Retinal pigment epithelial cell (primary cell): ENCODE measurements at regions not wholly inside any gene's neighbourhood (a gene's known extent, or its start where the extent isn't known, plus 50 kb on each side); places are given as distances from the start of the nearest gene placed in this dataset.

Source experiments
- DNase-seq: peaks from one replicate; pipeline ENCODE4 v3.0.0-alpha.2; 2010; ENCODE audit warnings: low read depth
- H3K4me3 ChIP-seq: 2 replicates; pipeline ENCODE4 v1.5.1; 2011; ENCODE audit warnings: mild to moderate bottlenecking, low read length, control low read depth, moderate library complexity
- TF ChIP-seq, protein P1 (sequence below): conservative IDR thresholded peaks from 2 replicates; pipeline ENCODE4 v1.5.1; 2011; ENCODE audit warnings: low read depth, low read length, control low read depth, inconsistent platforms

DNA sequence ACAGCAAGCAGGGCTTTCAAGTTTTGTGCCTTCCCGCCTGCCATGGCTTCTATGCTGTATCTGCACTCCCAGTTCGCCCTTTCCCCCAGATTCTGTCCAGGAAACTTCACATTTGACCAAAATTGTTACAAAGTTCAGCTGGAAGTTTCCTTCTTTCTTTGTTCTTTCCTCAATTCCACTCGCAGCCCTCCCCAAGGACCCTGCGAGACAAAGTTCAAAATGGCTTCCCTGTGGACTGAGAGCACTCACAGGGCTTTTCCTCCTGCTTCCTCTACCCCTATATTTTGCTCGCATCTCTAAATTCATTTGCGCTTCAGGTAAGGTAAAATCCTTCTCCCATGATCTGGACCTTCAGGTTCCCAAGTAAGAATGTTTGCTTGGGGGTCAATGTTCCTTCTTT lies 1348.4 kb upstream of the B3GALT2 start:
- no peak for DNase-seq
- TF ChIP-seq, protein P1, sequence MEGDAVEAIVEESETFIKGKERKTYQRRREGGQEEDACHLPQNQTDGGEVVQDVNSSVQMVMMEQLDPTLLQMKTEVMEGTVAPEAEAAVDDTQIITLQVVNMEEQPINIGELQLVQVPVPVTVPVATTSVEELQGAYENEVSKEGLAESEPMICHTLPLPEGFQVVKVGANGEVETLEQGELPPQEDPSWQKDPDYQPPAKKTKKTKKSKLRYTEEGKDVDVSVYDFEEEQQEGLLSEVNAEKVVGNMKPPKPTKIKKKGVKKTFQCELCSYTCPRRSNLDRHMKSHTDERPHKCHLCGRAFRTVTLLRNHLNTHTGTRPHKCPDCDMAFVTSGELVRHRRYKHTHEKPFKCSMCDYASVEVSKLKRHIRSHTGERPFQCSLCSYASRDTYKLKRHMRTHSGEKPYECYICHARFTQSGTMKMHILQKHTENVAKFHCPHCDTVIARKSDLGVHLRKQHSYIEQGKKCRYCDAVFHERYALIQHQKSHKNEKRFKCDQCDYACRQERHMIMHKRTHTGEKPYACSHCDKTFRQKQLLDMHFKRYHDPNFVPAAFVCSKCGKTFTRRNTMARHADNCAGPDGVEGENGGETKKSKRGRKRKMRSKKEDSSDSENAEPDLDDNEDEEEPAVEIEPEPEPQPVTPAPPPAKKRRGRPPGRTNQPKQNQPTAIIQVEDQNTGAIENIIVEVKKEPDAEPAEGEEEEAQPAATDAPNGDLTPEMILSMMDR: no peak
- no peak overlapping the region for H3K4me3 ChIP-seq

DNA sequence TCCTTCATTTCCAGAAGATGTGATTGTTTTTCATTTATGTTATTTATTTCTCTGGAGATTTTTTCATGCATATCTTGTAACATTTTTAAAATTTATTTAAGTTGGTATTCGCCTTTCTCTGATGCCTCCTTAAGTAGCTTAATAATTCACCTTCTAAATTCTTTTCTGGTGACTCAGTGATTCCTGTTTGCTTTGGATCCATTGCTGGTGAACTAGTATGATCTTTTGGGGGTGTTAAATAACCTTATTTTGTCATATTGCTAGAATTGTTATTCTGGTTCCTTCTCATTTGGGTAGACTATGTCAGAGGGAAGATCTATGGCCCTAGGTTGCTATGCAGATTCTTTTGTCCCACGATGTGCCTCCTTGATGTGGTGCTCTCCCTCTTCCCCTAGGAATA lies 1347.2 kb upstream of the B3GALT2 start:
- H3K4me3 ChIP-seq: no peak overlapping the region
- no peak for DNase-seq
- TF ChIP-seq, protein P1: no peak

DNA sequence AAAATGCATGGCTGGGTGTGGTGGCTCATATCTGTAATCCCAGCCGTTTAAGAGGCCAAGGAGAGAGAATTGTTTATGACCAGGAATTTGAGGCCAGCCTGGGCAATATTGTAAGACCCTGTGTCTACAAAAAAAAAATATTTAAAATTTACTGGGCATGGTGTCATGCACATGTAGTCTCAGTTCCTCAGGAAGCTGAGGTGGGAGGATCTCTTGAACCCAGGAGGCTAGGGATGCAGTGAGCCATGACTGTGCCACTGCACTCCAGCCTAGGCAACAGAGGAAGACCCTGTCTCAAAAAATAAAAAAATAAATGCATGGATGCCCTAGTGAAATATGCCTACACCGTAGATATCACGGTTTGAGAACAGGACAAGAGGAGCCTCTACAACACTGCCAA lies 1331.2 kb upstream of the B3GALT2 start:
- no peak for DNase-seq
- TF ChIP-seq, protein P1: no peak

DNA sequence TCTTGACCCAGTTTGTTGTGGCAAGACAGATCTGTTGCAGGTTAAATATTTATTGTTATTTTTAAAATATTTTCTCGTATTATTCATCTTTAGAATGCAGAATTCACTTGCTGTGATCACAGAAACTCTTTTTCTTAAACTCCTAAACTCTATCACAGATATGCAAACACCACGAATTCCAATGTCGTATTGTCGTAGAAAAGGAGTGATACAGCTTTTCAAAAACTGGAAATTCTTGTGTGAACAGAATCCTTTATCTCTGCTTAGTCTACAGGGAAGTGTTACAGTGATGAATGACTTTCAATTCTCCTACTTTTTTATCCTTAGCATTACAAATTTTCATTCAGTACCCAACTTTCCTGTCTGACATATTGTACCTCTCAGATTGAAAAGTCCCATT lies 1329.5 kb upstream of the B3GALT2 start:
- no peak overlapping the region for H3K4me3 ChIP-seq
- DNase-seq: no peak
- TF ChIP-seq, protein P1: no peak

More for the DNA sequence above, 1331.2 kb upstream of the B3GALT2 start:
- H3K4me3 ChIP-seq: no peak overlapping the region

DNA sequence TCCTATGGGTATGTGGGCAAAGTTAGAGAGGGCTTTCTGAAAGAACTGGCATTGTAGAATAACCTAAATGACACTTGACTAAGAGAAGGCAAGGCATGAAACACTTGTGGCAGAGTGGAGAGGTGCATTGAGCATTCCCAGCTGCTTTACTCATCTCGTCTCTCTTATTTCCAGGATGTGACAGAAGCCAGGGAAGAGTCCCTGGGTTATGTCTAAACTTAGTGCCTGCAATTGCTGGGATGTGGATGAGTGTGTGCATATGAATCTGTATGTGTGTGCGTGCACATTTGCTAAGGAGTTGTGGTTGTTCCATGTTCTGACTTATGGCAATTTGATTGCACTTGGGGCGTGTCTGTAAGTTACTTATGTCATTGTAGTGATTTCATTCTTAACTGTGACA lies 1326.5 kb upstream of the B3GALT2 start:
- TF ChIP-seq, protein P1: no peak
- no peak for DNase-seq
- no peak overlapping the region for H3K4me3 ChIP-seq

DNA sequence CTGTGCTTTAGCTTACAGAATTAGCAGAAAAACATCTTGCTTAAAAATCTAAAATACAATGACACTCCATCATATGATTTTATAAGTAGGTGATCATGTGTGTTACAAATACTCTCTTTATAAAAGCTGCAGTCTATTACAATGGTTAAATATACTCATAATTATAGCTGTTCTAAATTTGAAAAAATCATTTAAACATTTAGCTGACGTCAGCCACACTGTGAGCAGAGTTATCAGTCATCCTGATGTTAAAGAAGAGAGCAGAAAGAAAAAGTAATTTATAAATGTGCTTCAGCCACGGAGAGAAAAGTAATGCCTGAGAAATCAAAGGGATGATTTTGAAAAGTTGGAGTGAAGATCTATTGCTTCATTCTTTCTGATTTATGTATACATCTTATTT lies 1325.9 kb upstream of the B3GALT2 start:
- H3K4me3 ChIP-seq: no peak overlapping the region
- no peak for DNase-seq
- TF ChIP-seq, protein P1: no peak

DNA sequence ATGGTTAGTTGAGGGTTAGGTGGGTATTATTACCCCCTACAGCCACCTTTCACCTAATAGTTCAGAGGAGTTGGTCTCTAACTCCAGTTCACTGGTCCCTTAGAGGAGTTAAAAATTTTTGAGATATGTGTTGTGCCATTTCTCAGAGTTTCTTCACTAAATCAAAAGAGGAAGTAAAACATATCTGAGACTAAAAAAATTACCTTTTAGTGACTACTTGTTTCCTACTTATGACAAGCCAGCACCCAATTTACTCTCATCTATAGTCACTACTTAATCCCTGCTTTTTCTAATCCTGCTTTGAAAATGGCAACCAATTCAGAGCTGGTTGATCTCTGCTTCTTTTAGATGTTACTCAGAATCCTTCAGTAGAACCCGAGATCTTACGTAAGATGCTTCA lies 1316.8 kb upstream of the B3GALT2 start:
- TF ChIP-seq, protein P1: no peak
- DNase-seq: no peak
- no peak overlapping the region for H3K4me3 ChIP-seq
